ENCODE measurements at regions not wholly inside any gene's neighbourhood (a gene's known extent, or its start where the extent isn't known, plus 50 kb on each side); places are given as distances from the start of the nearest gene placed in this dataset.

GRCh38 chr4:184538023-184538599 lies 63.8 kb upstream of the IRF2 start:
- TF ChIP-seq POLR2A (IDR thresholded peaks at IDR 0.05) (no peak), POLR2AphosphoS5 (IDR thresholded peaks at IDR 0.05) (peak; percentile 62)
